GM20000 (cell line): ENCODE measurements at regions not wholly inside any gene's neighbourhood (a gene's known extent, or its start where the extent isn't known, plus 50 kb on each side); places are given as distances from the start of the nearest gene placed in this dataset.
"Not testable (repeated sequence)": the region's sequence is repeated elsewhere in the genome, so short reads cannot be mapped to it uniquely, and the experiment has no call there.

ENCODE experiments used
- DNase-seq: peaks from one replicate; pipeline ENCODE4 v3.0.0; 2012; ENCODE audit warnings: low spot score
- TF ChIP-seq, protein P1 (sequence below): IDR thresholded peaks from 2 replicates; pipeline ENCODE4 v1.5.1; 2012; ENCODE audit warnings: mild to moderate bottlenecking, control low read depth; ENCODE audit errors: extremely low read depth, missing control alignments

DNA sequence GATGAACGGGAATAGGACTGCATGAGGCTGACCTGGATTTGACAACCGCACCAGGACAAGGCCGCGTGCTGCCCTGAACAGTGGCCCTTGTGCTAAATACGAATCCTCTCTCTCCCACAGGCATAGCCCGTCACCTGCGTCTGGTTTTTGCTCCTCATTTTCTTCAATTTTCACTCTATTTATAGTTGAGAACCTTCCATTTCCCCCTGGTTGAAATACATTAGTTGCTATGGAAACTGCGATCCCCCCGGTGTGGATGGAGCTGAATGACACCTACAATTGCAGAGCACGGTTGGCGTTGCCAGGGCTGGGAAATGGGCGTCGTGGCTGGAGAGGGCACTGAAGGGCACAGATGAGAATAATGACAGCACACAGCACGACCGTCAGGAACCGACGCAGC lies 158.6 kb upstream of the PITRM1 start:
- TF ChIP-seq, protein P1, sequence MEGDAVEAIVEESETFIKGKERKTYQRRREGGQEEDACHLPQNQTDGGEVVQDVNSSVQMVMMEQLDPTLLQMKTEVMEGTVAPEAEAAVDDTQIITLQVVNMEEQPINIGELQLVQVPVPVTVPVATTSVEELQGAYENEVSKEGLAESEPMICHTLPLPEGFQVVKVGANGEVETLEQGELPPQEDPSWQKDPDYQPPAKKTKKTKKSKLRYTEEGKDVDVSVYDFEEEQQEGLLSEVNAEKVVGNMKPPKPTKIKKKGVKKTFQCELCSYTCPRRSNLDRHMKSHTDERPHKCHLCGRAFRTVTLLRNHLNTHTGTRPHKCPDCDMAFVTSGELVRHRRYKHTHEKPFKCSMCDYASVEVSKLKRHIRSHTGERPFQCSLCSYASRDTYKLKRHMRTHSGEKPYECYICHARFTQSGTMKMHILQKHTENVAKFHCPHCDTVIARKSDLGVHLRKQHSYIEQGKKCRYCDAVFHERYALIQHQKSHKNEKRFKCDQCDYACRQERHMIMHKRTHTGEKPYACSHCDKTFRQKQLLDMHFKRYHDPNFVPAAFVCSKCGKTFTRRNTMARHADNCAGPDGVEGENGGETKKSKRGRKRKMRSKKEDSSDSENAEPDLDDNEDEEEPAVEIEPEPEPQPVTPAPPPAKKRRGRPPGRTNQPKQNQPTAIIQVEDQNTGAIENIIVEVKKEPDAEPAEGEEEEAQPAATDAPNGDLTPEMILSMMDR, result no peak
- no peak for DNase-seq

DNA sequence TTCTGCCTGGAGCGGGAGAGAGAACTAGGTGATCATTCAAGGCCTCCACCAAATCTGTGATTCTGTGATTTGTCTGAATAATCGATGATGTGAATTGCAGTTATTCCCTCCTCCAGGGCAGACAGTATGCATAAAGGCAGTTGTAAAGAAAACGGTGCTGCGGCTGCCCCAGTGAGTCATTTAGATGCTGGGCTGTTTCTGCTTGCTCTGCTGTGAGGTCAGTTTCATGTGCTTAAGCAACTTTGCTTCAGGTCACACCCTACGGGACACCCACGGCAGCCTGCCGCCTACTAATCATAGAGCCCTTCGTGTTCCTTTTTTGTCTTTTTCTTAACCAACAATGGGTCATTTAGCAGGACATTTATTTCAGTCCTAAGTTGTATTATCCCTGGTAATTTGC lies 158.1 kb upstream of the PITRM1 start:
- TF ChIP-seq, protein P1, result no peak
- DNase-seq, result no peak

DNA sequence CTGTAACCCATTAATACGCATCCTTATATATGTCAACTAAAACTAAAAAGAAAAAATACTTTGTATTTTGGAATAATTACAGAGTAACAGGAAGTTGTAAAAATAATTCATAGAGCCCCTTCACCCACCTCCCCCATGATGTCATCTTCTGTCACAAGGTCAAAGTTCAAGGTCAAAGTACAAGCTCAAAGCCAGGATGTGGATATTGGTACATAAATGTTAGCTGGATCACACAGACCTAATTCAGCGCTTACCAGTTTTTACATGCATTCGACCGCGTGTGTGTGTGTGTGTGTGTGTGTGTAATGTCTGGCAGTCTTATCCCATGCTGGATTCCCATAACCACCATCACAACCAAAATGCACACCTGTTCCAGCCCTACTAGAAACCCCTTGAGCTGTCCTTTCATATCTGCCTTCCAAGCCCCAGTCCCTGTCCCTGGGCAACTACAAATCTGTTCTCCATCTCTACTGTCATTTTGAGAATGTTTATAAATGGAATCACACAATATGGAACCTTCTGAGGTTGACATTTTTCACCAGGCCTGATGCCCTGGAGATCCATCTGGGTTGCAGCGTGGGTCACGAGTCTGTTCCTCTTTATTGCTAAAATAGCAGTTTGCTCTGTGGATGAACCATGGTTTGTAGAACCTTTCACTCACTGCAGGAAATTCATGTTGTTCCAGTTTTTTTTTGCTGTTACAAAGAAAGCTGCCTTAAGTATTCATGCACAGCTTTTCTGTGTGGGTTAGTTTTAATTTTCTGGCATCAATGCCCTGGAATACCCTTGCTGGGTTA lies 153.6 kb upstream of the PITRM1 start:
- DNase-seq, result no peak
- TF ChIP-seq, protein P1, result no peak

DNA sequence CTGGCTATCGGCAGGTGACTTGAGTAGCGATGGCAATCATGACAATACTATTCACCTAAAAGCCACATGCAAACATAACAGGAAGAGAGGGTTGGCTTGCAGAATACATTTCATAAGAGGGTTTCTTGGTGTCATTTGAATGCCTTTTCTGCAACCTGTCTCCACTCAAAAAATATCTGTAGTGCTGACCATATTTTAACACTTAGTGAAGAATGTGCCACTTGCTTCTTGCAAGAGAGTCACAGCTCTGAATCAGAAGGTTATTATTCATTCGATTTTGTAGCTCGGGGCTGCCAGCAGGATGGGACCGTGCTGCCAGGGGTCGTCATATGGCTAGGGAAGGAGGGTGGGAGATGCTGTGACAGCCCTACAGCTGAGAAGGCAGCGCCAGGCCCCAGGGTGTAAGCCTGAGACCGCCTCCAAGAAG lies 152.0 kb upstream of the PITRM1 start:
- DNase-seq, result no peak
- TF ChIP-seq, protein P1, result no peak

DNA sequence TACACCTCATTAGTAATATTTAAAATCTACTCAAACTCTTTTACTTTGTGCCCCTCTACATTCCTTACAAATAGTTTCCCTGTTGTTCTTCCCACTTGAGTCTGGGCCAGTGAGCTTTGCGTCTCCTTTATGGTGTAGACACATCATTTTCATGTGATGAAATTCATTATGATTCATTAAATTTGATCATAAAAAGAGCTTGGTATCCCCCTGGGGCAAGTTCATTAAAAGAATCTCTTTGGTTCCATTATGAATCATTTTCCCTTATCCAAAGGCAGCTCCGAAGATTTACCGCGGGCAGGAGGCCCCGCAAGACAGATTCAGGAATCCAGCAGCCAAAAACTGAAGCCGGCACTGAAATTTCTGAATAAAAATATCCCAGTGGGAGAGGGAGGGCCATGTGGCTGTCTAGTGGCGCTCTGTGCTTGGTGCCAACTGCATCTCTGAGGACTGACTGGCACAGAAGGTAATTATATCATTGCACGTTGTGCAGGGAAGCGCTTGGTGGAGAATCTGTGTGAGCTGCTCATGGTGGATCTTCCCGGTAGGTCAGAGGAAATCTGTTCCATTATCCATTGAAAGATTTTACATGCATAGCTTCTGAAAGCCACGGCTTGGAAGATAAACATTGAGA lies 151.4 kb upstream of the PITRM1 start:
- DNase-seq, result no peak
- TF ChIP-seq, protein P1, result no peak

DNA sequence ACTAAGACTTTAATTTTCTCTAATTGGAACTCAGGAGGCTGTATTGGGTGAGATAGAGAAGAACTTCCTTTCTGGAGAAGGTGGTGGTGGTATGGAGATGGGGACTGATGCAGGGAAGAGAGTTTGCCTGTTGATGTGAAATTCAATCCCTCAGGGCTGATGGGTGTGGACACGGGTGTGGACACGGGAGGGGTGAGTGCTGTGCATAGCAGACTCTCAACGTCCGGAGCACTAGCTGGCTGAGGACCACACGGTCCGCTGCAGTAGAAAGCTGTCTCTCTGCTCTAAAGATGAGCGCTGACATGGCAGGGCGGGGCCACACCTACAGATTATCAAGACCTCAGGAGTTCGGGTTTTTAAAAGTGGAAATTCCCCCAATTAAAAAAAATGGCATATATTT lies 148.5 kb upstream of the PITRM1 start:
- TF ChIP-seq, protein P1, result no peak
- DNase-seq, result no peak

DNA sequence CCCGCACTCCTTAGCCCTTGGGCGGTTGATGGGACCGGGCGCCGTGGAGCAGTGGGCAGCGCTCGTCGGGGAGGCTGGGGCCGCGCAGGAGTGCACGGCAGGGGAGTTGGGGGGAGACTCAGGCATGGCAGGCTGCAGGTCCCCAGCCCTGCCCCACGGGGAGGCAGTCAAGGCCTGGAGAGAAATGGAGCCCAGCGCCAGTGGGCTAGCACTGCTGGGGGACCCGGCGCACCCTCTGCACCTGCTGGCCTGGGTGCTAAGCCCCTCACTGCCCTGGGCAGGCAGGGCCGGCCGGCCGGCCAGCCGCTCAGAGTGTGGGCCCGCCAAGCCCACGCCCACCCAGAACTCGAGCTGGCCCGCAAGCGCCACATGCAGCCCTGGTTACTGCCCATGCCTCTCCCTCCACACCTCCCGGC lies 147.2 kb upstream of the PITRM1 start:
- TF ChIP-seq, protein P1, result no peak
- no peak for DNase-seq

DNA sequence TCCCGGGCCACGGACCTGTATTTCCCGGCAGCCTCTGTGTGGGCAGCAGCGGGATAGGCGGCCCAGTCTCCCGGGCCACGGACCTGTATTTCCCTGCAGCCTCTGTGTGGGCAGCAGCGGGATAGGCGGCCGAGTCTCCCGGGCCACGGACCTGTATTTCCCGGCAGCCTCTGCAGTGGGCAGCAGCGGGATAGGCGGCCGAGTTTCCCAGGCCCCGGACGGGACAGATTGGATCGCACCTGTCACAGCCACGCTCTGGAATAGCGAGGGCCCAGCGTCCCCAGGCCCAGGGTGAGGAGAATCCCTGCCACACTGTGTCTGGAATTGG lies 145.9 kb upstream of the PITRM1 start:
- not testable (repeated sequence) for DNase-seq

DNA sequence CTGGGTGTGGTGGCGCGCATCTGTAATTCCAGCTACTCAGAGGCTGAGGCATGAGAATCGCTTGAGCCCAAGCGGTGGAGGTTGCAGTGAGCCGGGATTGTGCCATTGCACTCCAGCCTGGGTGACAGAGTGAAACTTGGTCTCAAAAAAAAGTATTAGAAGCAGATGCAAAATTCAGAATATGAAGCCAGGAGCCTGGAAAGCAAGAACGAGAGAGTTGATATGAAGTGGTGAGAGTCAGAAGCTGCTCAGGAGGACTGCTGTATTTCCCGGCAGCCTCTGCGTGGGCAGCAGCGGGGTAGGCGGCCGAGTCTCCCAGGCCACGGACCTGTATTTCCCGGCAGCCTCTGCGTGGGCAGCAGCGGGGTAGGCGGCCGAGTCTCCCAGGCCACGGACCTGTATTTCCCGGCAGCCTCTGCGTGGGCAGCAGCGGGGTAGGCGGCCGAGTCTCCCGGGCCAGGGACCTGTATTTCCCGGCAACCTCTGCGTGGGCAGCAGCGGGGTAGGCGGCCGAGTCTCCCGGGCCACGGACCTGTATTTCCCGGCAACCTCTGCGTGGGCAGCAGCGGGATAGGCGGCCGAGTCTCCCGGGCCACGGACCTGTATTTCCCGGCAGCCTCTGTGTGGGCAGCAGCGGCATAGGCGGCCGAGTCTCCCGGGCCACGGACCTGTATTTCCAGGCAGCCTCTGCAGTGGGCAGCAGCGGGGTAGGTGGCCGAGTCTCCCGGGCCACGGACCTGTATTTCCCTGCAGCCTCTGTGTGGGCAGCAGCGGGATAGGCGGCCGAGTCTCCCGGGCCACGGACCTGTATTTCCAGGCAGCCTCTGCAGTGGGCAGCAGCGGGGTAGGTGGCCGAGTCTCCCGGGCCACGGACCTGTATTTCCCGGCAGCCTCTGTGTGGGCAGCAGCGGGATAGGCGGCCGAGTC lies 145.2 kb upstream of the PITRM1 start:
- DNase-seq, result not testable (repeated sequence)

DNA sequence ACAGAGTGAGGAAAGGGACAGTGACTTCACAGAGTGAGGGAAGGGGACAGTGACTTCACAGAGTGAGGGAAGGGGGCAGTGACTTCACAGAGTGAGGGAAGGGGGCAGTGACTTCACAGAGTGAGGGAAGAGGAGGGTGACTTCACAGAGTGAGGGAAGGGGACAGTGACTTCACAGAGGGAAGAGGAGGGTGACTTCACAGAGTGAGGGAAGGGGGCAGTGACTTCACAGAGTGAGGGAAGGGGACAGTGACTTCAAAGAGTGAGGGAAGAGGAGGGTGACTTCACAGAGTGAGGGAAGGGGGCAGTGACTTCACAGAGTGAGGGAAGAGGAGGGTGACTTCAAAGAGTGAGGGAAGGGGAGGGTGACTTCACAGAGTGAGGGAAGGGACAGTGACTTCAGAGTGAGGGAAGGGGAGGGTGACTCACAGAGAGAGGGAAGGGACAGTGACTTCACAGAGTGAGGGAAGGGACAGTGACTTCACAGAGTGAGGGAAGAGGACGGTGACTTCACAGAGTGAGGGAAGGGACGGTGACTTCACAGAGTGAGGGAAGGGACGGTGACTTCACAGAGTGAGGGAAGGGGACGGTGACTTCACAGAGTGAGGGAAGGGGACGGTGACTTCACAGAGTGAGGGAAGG lies 142.0 kb upstream of the PITRM1 start:
- not testable (repeated sequence) for DNase-seq
